Smooth muscle cell (in vitro differentiated cells): ENCODE measurements at regions not wholly inside any gene's neighbourhood (a gene's known extent, or its start where the extent isn't known, plus 50 kb on each side); places are given as distances from the start of the nearest gene placed in this dataset.

Experiments used
- DNase-seq: peaks from one replicate; lab custom pipeline; 2025; ENCODE audit not compliant: unreplicated experiment; lab: John Stamatoyannopoulos, UW
- H2AFZ ChIP-seq: fragments of 200-600 bp; sonication (generic); 2 replicates; pipeline ENCODE4 v1.6.0; 2016; ENCODE audit warnings: antibody characterized with exemption, low read depth, mild to moderate bottlenecking
- H3F3A ChIP-seq: fragments of 200-600 bp; sonication (generic); 2 replicates; pipeline ENCODE4 v1.6.0; 2017; ENCODE audit warnings: antibody characterized with exemption, low read depth
- H3K27ac ChIP-seq: fragments of 200-600 bp; sonication (generic); 2 replicates; pipeline ENCODE4 v1.5.1; 2016; ENCODE audit warnings: low read depth, mild to moderate bottlenecking
- H3K27me3 ChIP-seq: fragments of 200-600 bp; sonication (generic); 2 replicates; pipeline ENCODE4 v1.6.1; 2016; ENCODE audit warnings: low read depth, mild to moderate bottlenecking
- H3K36me3 ChIP-seq: fragments of 200-600 bp; sonication (generic); 2 replicates; pipeline ENCODE4 v1.5.1; 2016; ENCODE audit warnings: low read depth
- H3K4me1 ChIP-seq: fragments of 200-600 bp; sonication (generic); 2 replicates; pipeline ENCODE4 v1.5.1; 2016; ENCODE audit warnings: low read depth
- H3K4me2 ChIP-seq: fragments of 200-600 bp; sonication (generic); 2 replicates; pipeline ENCODE4 v1.6.0; 2016; ENCODE audit warnings: mild to moderate bottlenecking
- H3K4me3 ChIP-seq: fragments of 200-600 bp; sonication (generic); 2 replicates; pipeline ENCODE4 v1.5.1; 2016; ENCODE audit warnings: mild to moderate bottlenecking
- H3K79me2 ChIP-seq: fragments of 200-600 bp; sonication (generic); 2 replicates; pipeline ENCODE4 v1.6.0; 2016; ENCODE audit warnings: low read depth, mild to moderate bottlenecking
- H3K9ac ChIP-seq: fragments of 200-600 bp; sonication (generic); 2 replicates; pipeline ENCODE4 v1.6.0; 2016; ENCODE audit warnings: low read depth
- H3K9me3 ChIP-seq: fragments of 200-600 bp; sonication (generic); replicated peaks from 2 replicates; pipeline ENCODE4 v1.5.1; 2016; ENCODE audit warnings: low read depth
- H4K20me1 ChIP-seq: fragments of 200-600 bp; sonication (generic); 2 replicates; pipeline ENCODE4 v1.6.0; 2016; ENCODE audit warnings: low read depth
- WGBS: methylation state at CpG from one replicate; pipeline ENCODE4 v1.1.7; 2016; ENCODE audit warnings: low lambda C conversion rate; 5-methylcytosine and 5-hydroxymethylcytosine counted together
- TF ChIP-seq, protein P1 (sequence below): fragments of 200-600 bp; sonication (generic); IDR thresholded peaks from 2 replicates; pipeline ENCODE4 v1.5.1; 2017; ENCODE audit warnings: borderline replicate concordance, mild to moderate bottlenecking, antibody characterized with exemption; ENCODE audit not compliant: insufficient read depth, poor library complexity, severe bottlenecking

- Histone ChIP-seq H3F3A (no peaks in the 10 kb centered on the region), H3K9me3 (no peaks in the 10 kb centered on the region), H2AFZ (no peak overlapping the region), H3K4me3 (no peak overlapping the region), H3K79me2 (no peaks in the 10 kb centered on the region), H3K27me3 (no peaks in the 10 kb centered on the region), H3K4me2 (no peak overlapping the region), H3K27ac (no peak overlapping the region), H3K36me3 (no peaks in the 10 kb centered on the region), H3K4me1 (no peaks in the 10 kb centered on the region), H3K9ac (no peak overlapping the region), H4K20me1 (no peaks in the 10 kb centered on the region)
- 59% methylated on average over 5 of the region's 5 CpGs for WGBS
- TF ChIP-seq, protein P1, sequence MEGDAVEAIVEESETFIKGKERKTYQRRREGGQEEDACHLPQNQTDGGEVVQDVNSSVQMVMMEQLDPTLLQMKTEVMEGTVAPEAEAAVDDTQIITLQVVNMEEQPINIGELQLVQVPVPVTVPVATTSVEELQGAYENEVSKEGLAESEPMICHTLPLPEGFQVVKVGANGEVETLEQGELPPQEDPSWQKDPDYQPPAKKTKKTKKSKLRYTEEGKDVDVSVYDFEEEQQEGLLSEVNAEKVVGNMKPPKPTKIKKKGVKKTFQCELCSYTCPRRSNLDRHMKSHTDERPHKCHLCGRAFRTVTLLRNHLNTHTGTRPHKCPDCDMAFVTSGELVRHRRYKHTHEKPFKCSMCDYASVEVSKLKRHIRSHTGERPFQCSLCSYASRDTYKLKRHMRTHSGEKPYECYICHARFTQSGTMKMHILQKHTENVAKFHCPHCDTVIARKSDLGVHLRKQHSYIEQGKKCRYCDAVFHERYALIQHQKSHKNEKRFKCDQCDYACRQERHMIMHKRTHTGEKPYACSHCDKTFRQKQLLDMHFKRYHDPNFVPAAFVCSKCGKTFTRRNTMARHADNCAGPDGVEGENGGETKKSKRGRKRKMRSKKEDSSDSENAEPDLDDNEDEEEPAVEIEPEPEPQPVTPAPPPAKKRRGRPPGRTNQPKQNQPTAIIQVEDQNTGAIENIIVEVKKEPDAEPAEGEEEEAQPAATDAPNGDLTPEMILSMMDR = no peak
- DNase-seq = no peak
These were observed 717.5 kb downstream of the IRX1 start for GRCh38 chr5:4313138-4313537.

DNA sequence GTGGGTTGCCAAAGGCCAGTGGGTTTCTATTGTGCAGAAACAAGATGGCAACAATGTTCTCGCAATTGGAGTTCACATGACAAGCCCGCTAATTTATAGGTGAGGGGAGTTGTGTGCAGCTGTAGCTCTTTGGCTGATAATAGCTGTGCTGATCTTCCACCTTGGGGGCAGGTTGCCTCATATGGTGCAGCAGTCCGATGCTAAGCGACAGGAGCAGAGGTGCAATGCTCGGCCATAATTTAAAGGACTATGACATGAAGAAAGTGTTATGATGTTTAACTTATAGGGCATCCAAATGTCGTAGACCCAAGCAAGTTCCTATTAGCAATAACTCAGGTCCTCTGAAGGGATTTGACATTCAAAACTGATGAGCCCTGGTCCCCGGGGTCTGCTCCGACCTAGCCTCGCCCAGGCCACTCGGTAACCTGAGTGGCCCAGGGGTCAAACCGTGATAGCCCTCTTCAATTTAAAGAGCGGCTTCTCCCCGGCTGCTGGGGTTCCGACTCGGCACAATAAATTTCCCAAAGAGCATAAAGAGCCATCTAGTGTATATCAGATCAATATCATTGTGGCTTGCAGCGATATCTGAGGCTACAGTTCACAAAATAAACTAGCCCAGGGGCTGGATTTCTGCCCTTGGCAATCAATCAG lies 724.0 kb downstream of the IRX1 start:
- Histone ChIP-seq H3K9me3 (no peaks in the 10 kb centered on the region), H3K36me3 (no peaks in the 10 kb centered on the region), H3F3A (no peaks in the 10 kb centered on the region), H2AFZ (no peak overlapping the region), H3K4me1 (no peaks in the 10 kb centered on the region), H3K4me2 (no peak overlapping the region), H3K79me2 (no peaks in the 10 kb centered on the region), H3K27me3 (no peaks in the 10 kb centered on the region), H4K20me1 (no peaks in the 10 kb centered on the region), H3K4me3 (no peak overlapping the region), H3K27ac (no peak overlapping the region), H3K9ac (no peak overlapping the region)
- TF ChIP-seq, protein P1 = no peak
- DNase-seq = no peak
- 94% methylated on average over 16 of the region's 16 CpGs for WGBS

- H3K9me3 ChIP-seq = no peaks in the 10 kb centered on the region
- TF ChIP-seq, protein P1 = no peak
- no peak for DNase-seq
- 85% methylated on average over 2 of the region's 2 CpGs for WGBS
- H3K36me3 ChIP-seq = no peaks in the 10 kb centered on the region
- no peaks in the 10 kb centered on the region for H3F3A ChIP-seq
- no peak overlapping the region for H3K4me2 ChIP-seq
- H3K27me3 ChIP-seq = no peaks in the 10 kb centered on the region
- no peak overlapping the region for H3K4me3 ChIP-seq
- H2AFZ ChIP-seq = no peak overlapping the region
- H3K27ac ChIP-seq = no peak overlapping the region
- no peaks in the 10 kb centered on the region for H3K79me2 ChIP-seq
- no peaks in the 10 kb centered on the region for H3K4me1 ChIP-seq
- no peak overlapping the region for H3K9ac ChIP-seq
- no peaks in the 10 kb centered on the region for H4K20me1 ChIP-seq
These were observed 734.7 kb downstream of the IRX1 start for GRCh38 chr5:4330327-4330726.

DNA sequence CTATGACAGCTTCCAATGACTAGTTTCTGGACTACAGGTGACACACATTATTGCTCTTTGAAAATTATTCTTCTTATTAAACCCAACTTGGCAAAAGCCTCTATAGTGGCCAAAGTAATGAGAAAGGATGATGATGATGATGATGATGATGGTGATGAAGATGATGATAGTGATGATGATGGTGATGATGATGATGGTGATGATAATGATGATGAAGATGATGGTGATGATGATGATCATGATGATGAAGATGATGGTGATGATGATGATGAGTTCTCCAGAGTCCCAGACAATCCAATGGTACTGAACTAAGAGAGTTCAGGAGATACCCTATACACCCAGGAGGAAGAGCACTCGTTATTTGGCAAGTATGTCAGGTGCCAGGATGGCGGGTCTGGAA lies 739.4 kb downstream of the IRX1 start:
- H3K36me3 ChIP-seq = no peaks in the 10 kb centered on the region
- no peak overlapping the region for H3K27ac ChIP-seq
- TF ChIP-seq, protein P1 = no peak
- 50% methylated on average over 2 of the region's 2 CpGs for WGBS
- no peaks in the 10 kb centered on the region for H3F3A ChIP-seq
- H3K4me1 ChIP-seq = peaks cover 15% of the 10 kb centered on the region
- no peak overlapping the region for H2AFZ ChIP-seq
- no peak overlapping the region for H3K4me2 ChIP-seq
- H4K20me1 ChIP-seq = no peaks in the 10 kb centered on the region
- H3K79me2 ChIP-seq = no peaks in the 10 kb centered on the region
- H3K4me3 ChIP-seq = no peak overlapping the region
- no peaks in the 10 kb centered on the region for H3K27me3 ChIP-seq
- H3K9me3 ChIP-seq = no peaks in the 10 kb centered on the region
- no peak overlapping the region for H3K9ac ChIP-seq
- no peak for DNase-seq
